Testis (tissue), 2 donors: ENCODE measurements at regions not wholly inside any gene's neighbourhood (a gene's known extent, or its start where the extent isn't known, plus 50 kb on each side); places are given as distances from the start of the nearest gene placed in this dataset.

ENCODE experiments used
- CTCF ChIP-seq, 3 experiments: fragments of 450-650 bp in 2 of 3; fragments of 200-600 bp in 1 of 3; sonication (generic) in 1 of 3; IDR thresholded peaks; one replicate each; pipeline ENCODE4 v1.5.1; 2016 to 2019; ENCODE audit warnings: antibody characterized with exemption in 3 of 3, mild to moderate bottlenecking in 2 of 3, moderate library complexity in 1 of 3
- POLR2A ChIP-seq: fragments of 450-650 bp; IDR thresholded peaks from one replicate; pipeline ENCODE4 v1.6.1; 2017; ENCODE audit warnings: antibody characterized with exemption, mild to moderate bottlenecking, moderate library complexity

DNA sequence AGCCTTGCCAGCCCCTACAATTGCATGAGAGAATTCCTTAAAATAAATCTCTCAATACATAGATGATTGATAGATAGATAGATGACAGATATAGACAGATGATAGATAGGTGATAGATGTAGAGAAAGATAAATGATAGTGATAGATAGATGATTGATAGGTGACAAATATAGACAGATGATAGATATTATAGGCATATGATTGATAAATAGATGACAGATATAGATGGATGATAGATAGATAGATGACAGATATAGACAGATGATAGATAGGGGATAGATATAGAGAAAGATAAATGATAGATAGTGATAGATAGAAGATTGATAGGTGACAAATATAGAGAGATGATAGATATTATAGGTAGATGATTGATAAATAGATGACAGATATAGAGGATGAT is 564.6 kb downstream of the ETS1 start:
- TF ChIP-seq CTCF (IDR thresholded peaks at IDR 0.05) = no peak
- TF ChIP-seq POLR2A = no peak
